CD14-positive monocyte (primary cell): ENCODE measurements at regions not wholly inside any gene's neighbourhood (a gene's known extent, or its start where the extent isn't known, plus 50 kb on each side); places are given as distances from the start of the nearest gene placed in this dataset.

ENCODE experiments used
- DNase-seq, 3 donors: peaks; one replicate each; pipeline ENCODE4 v3.0.0-alpha.2; 2011 to 2022
- H2AFZ ChIP-seq: 2 replicates; pipeline ENCODE4 v1.6.0; 2012; ENCODE audit warnings: mild to moderate bottlenecking, low read depth, low read length, inconsistent platforms; ENCODE audit not compliant: insufficient read depth, poor library complexity, severe bottlenecking
- H3K27ac ChIP-seq, 2 donors: 1 replicate in 1 of 2; 2 replicates in 1 of 2; pipeline ENCODE4 v1.5.1; 2012 to 2013; ENCODE audit warnings: low read length in 2 of 2, control low read depth in 1 of 2, inconsistent platforms in 1 of 2, low read depth in 1 of 2, mild to moderate bottlenecking in 1 of 2
- H3K27me3 ChIP-seq, 2 donors: one replicate each; pipeline versions ENCODE4 v1.6.0 to v1.6.1; 2011 to 2013; ENCODE audit warnings: low read length in 2 of 2; ENCODE audit not compliant: control insufficient read depth in 2 of 2, insufficient read depth in 2 of 2
- H3K36me3 ChIP-seq, 2 donors: replicated peaks in 1 of 2; 1 replicate in 1 of 2; 2 replicates in 1 of 2; pipeline versions ENCODE4 v1.5.1 to v1.6.1; 2012 to 2013; ENCODE audit warnings: low read length in 2 of 2, control low read depth in 1 of 2, inconsistent platforms in 1 of 2, mild to moderate bottlenecking in 1 of 2; ENCODE audit not compliant: insufficient read depth in 2 of 2, control insufficient read depth in 1 of 2
- H3K4me1 ChIP-seq, 2 donors: 1 replicate in 1 of 2; 2 replicates in 1 of 2; pipeline versions ENCODE4 v1.5.1 to v1.6.1; 2012 to 2013; ENCODE audit warnings: low read length in 2 of 2, control low read depth in 1 of 2, inconsistent platforms in 1 of 2, mild to moderate bottlenecking in 1 of 2, moderate library complexity in 1 of 2; ENCODE audit not compliant: insufficient read depth in 2 of 2, control insufficient read depth in 1 of 2
- H3K4me2 ChIP-seq: replicated peaks from 2 replicates; pipeline ENCODE3; 2012; ENCODE audit warnings: low read length, moderate library complexity, mild to moderate bottlenecking; ENCODE audit not compliant: poor library complexity, severe bottlenecking; ENCODE audit errors: extremely low read depth
- H3K4me3 ChIP-seq, 3 experiments: fragments of 200-600 bp in 1 of 3; sonication (generic) in 1 of 3; replicated peaks in 1 of 3; 1 replicate in 2 of 3; 2 replicates in 1 of 3; pipeline ENCODE4 v1.5.1; 2011 to 2013; ENCODE audit warnings: low read length in 3 of 3, mild to moderate bottlenecking in 3 of 3, control low read depth in 2 of 3, low read depth in 2 of 3, inconsistent platforms in 1 of 3, moderate library complexity in 1 of 3
- H3K79me2 ChIP-seq: 2 replicates; pipeline ENCODE4 v1.6.0; 2012; ENCODE audit warnings: mild to moderate bottlenecking, control low read depth, inconsistent platforms, low read length, moderate library complexity; ENCODE audit not compliant: insufficient read depth
- H3K9ac ChIP-seq: 2 replicates; pipeline ENCODE4 v1.6.0; 2017; ENCODE audit warnings: low read length, mild to moderate bottlenecking; ENCODE audit not compliant: insufficient read depth, poor library complexity, severe bottlenecking
- H3K9me3 ChIP-seq, 2 donors: replicated peaks in 1 of 2; 1 replicate in 1 of 2; 2 replicates in 1 of 2; pipeline versions ENCODE4 v1.5.1 to v1.6.1; 2012 to 2013; ENCODE audit warnings: low read length in 2 of 2, control low read depth in 1 of 2; ENCODE audit not compliant: control insufficient read depth in 1 of 2, insufficient read depth in 1 of 2
- H4K20me1 ChIP-seq: 2 replicates; pipeline ENCODE4 v1.6.0; 2012; ENCODE audit warnings: mild to moderate bottlenecking, low read length, control low read depth, moderate library complexity; ENCODE audit not compliant: insufficient read depth
- H3K27ac Mint-ChIP-seq, 7 donors: one replicate each; pipeline ENCODE4 v1.8.0; 2020; ENCODE audit warnings: mild to moderate bottlenecking in 7 of 7, mixed read lengths in 7 of 7, moderate library complexity in 6 of 7, inconsistent platforms in 2 of 7
- H3K27me3 Mint-ChIP-seq, 3 donors: one replicate each; pipeline ENCODE4 v1.8.0; 2021 to 2022; ENCODE audit warnings: low read depth in 3 of 3, mild to moderate bottlenecking in 3 of 3, mixed read lengths in 3 of 3, moderate library complexity in 3 of 3, inconsistent platforms in 1 of 3
- H3K36me3 Mint-ChIP-seq, 2 donors: one replicate each; pipeline ENCODE4 v1.8.0; 2020; ENCODE audit warnings: mixed read lengths in 2 of 2, inconsistent platforms in 1 of 2, mild to moderate bottlenecking in 1 of 2
- H3K4me1 Mint-ChIP-seq: one replicate; pipeline ENCODE4 v1.8.0; 2020; ENCODE audit warnings: mild to moderate bottlenecking, mixed read lengths
- H3K4me3 Mint-ChIP-seq, 2 donors: one replicate each; pipeline ENCODE4 v1.8.0; 2020; ENCODE audit warnings: mild to moderate bottlenecking in 2 of 2, mixed read lengths in 2 of 2, moderate library complexity in 1 of 2
- H3K9me3 Mint-ChIP-seq, 7 donors: one replicate each; pipeline ENCODE4 v1.8.0; 2020 to 2022; ENCODE audit warnings: mixed read lengths in 7 of 7, mild to moderate bottlenecking in 6 of 7, moderate library complexity in 6 of 7, inconsistent platforms in 2 of 7
- CTCF ChIP-seq: fragments of 200-600 bp; IDR thresholded peaks from one replicate; pipeline ENCODE4 v1.8.0; 2022; ENCODE audit warnings: antibody characterized with exemption, mild to moderate bottlenecking
- WGBS: methylation state at CpG from one replicate; pipeline ENCODE4 v1.1.5; 2013; ENCODE audit warnings: missing lambda C conversion rate; ENCODE audit not compliant: insufficient coverage; 5-methylcytosine and 5-hydroxymethylcytosine counted together
- intact Hi-C, 2 donors: fragments of 100-400 bp; cut with micrococcal nuclease; formaldehyde crosslinking; loops; one replicate each; pipeline versions ENCODE4 v1.15.0 to v1.15.1; 2023

GRCh38 chr4:4658052-4658451 is 116.2 kb upstream of the STX18 start:
- WGBS, result no CpG with 5 or more reads among the region's 2 CpGs
- no peaks in the 10 kb centered on the region for H3K36me3 Mint-ChIP-seq
- H3K27me3 Mint-ChIP-seq, result peaks cover 0 to 2% (median 0%) of the 10 kb centered on the region in 3 donors
- peaks cover 0 to 3% (median 0%) of the 10 kb centered on the region in 7 donors for H3K9me3 Mint-ChIP-seq
- Histone ChIP-seq H4K20me1 (no peaks in the 10 kb centered on the region), H3K4me2 (no peak overlapping the region), H3K4me3 (no peak overlapping the region), H3K36me3 (no peaks in the 10 kb centered on the region), H2AFZ (no peak overlapping the region), H3K4me1 (no peaks in the 10 kb centered on the region), H3K9me3 (no peaks in the 10 kb centered on the region), H3K79me2 (no peaks in the 10 kb centered on the region), H3K27ac (no peak overlapping the region), H3K9ac (no peak overlapping the region), H3K27me3 (no peaks in the 10 kb centered on the region)
- no peak overlapping the region for H3K4me3 Mint-ChIP-seq
- intact Hi-C loops, result loop anchor here in 1 of 2 donors (5.0 kb wide), 1 partner anchor 151 kb away; no protein-coding TSS in a partner anchor
- H3K4me1 Mint-ChIP-seq, result peaks cover 12% of the 10 kb centered on the region
- no peak for DNase-seq
- peak overlapping the region in 1 of 7 donors; percentile 41 for H3K27ac Mint-ChIP-seq
- TF ChIP-seq CTCF, result no peak

GRCh38 chr4:4656977-4657376 is 115.1 kb upstream of the STX18 start:
- H3K27me3 Mint-ChIP-seq, result peaks cover 0 to 2% (median 0%) of the 10 kb centered on the region in 3 donors

More at GRCh38 chr4:4656977-4657376, 115.1 kb upstream of the STX18 start:
- Histone ChIP-seq H3K4me1 (no peaks in the 10 kb centered on the region), H3K4me3 (no peak overlapping the region), H2AFZ (no peak overlapping the region), H3K27ac (no peak overlapping the region), H3K79me2 (no peaks in the 10 kb centered on the region), H4K20me1 (no peaks in the 10 kb centered on the region), H3K36me3 (no peaks in the 10 kb centered on the region), H3K9me3 (no peaks in the 10 kb centered on the region), H3K4me2 (no peak overlapping the region), H3K9ac (no peak overlapping the region), H3K27me3 (no peaks in the 10 kb centered on the region)
- H3K36me3 Mint-ChIP-seq, result no peaks in the 10 kb centered on the region
- H3K9me3 Mint-ChIP-seq, result peaks cover 0 to 3% (median 2%) of the 10 kb centered on the region in 7 donors
- DNase-seq, result no peak
- no peak for TF ChIP-seq CTCF
- H3K27ac Mint-ChIP-seq, result no peak overlapping the region
- 96% methylated on average over 3 of the region's 4 CpGs for WGBS
- intact Hi-C loops, result loop anchor here in 1 of 2 donors (5.0 kb wide), 1 partner anchor 150 kb away; no protein-coding TSS in a partner anchor
- H3K4me3 Mint-ChIP-seq, result no peak overlapping the region
- peaks cover 7% of the 10 kb centered on the region for H3K4me1 Mint-ChIP-seq
